NCI-H526 treated with DMSO at 0.1 percent for 48 hours (cell line): ENCODE measurements at regions not wholly inside any gene's neighbourhood (a gene's known extent, or its start where the extent isn't known, plus 50 kb on each side); places are given as distances from the start of the nearest gene placed in this dataset.

Experiments
- DNase-seq: peaks from one replicate; lab custom pipeline; 2025; lab: John Stamatoyannopoulos, UW

- no peak for DNase-seq
Measured at GRCh38 chr1:67615886-67616285, 69.1 kb upstream of the GADD45A start.

GRCh38 chr1:67616394-67616985, 68.5 kb upstream of the GADD45A start:
- DNase-seq: no peak

GRCh38 chr1:67618285-67619018, 66.5 kb upstream of the GADD45A start:
- no peak for DNase-seq

DNA sequence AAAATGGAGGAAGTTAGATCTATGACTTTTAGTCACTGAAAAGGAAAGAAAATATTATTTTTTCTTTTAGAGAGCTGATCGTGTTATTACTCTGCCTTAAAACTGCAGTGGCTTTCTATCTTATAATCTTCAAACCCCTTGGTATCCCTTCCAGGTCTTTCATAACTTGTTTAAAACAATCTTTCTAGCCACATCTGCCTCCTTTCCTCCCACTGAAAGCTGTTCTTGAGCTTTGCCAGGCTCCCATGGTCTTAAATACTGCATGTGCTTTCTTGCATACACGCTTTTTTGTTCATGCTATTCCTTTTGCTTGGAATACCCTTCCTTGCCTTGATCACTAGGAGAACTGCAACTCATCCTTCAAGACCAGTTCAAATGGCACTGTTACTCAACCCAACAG, 65.9 kb upstream of the GADD45A start:
- DNase-seq: no peak

GRCh38 chr1:67623906-67624305, 61.1 kb upstream of the GADD45A start:
- DNase-seq: no peak

DNA sequence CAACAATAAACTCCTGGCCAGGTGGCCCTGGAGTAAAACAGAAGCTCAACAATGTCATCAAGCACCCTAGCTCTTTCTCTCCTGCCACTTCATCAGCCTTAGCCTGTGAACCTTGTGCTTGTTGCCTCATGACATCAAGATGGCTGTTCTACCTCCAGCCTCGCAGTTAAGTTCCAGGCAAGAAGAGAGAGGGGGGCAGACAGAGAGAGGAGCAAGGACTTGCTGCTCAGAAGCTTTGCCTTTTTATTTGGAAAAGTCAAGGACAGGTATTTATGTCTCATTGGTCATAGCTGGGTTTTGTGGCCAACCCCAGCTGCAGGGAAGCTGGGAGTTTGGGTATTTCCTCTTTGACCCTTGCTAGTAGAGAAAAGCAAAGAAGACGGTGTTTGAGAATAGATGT, 60.3 kb upstream of the GADD45A start:
- DNase-seq: no peak

DNA sequence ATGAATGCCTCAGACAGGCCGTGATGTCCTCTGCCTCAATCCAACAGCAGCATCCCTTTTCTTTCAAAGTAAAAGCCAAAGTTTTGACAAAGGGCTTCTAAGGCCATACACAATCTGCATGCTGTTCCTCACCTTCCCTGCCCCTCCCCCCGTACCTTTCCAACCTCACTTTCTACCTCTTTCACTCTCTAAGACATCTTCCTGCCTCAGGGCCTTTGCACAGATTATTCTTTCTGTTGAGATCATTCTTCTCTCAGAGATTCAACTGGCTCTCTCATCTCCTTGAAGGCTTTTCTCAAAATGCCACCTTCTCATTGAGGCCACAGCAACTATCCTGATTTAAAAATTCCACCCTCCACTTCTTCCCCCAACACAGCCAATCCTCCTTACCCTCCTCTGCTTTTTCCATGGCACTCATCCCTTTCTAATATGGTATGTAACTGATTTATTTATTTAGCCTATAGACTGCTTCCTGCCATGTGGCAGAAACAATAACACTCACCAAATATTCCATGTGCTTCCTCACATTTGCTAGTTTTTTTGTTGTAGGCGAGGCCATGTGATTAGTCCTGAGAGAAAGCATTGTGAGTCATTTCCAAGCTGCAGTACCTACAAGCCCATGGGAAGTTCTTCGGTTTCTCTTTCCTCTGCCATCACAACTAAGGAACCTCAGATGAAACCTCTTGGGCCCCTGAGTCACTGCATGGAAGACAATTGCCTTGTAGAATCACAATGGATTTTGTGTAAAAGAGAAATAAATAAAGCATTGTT, 58.7 kb upstream of the GADD45A start:
- DNase-seq: no peak

DNA sequence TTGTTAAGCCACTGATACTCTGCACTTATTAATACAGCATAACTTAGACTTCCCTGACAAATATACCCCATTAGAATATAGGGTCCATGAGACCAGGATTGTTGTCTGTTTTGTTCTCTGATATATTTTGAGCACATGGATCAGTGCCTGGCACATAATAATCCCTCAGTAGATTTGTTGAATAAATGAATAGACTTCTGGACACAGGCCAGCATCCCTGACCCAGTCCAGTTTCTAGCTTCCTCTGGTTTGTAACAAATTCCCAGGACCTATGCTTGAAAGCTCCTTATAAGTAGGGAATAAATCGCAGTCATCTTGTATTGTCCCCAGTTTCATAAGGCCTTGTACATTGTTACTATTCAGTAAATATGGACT, 58.2 kb upstream of the GADD45A start:
- DNase-seq: no peak

DNA sequence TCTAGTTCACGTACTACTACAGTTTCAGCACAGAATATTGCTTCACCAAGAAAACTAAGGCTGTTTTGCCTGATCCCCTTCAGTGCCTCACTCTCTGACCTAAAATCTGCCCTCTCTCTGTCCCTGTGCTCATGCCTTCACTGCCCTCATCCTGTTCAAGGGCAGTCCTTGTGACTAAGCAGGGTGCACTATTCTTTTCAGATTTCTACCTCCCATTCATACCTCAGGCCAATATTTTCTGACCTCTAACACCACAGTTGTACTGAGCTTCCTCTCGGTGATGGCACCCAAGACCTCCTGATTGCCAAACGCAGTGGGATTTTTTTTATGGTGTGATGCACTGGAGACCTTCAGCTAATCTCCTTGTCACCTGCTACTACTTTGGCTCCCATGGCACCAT, 57.7 kb upstream of the GADD45A start:
- no peak for DNase-seq

GRCh38 chr1:67627906-67628305, 57.1 kb upstream of the GADD45A start:
- no peak for DNase-seq

DNA sequence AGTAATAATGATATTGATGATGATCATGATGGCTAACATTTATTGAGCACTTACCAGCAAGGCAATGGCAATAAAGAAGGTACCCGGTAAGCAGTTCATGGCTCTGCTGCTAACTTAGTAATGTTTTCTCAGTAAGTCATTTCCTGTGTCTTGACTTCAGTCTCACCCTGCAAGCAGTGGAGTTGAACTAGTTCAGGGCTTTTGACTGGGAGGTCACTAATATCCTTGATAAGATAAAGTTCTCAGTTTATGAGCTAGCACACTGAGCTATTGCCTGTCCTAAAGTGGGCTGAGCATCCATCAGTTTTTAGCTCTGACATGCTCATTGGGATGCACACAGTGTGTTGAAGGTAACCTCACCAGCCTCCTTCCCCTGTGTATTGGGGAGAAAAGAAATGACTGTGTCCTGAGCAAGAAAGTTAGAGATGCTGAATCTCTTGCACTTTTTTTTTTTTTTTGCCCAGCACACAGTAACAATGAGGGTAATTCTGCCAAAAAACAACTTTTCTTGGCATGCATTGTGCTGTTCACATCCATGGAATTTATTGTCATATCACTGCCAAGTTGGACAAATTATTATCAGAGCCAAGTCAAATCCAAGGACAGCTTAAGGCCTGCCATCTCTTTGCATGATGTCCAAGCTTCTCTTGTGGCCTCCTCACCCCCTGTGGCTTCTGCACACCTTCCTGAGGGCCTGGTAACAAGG, 55.5 kb upstream of the GADD45A start:
- DNase-seq: no peak

DNA sequence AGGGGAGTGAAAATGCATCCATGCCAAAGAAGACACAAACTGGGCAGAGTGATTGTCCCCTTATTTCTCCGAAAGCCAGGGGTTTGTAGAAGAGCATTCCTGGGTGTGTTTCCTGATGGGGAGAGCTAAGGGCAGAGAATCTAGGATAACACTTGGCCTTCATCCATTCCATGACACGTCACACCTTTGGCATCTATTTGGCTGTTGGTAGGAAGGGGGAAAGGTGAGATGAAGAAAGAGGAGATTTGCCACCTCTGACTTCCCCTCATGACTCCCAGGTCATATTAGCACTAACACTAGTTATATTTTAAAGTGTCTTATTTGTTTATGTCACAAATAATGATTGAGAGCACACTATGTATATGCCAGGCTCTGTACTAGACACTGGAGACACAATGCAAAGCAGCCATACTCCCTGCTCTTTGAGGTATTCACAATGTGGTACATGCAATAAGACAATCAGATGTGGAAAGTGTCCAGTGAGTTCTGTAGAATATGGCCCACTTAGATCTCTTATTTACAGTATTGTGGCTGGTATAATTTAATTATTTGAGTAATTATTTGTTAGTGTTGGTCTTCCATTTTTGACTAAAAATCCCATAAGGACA, 54.5 kb upstream of the GADD45A start:
- DNase-seq: no peak

- DNase-seq: no peak
Measured at GRCh38 chr1:67632356-67632755, 52.6 kb upstream of the GADD45A start.

- peak; percentile 36 for DNase-seq
Measured at GRCh38 chr1:67632811-67633655, 52.0 kb upstream of the GADD45A start.

DNA sequence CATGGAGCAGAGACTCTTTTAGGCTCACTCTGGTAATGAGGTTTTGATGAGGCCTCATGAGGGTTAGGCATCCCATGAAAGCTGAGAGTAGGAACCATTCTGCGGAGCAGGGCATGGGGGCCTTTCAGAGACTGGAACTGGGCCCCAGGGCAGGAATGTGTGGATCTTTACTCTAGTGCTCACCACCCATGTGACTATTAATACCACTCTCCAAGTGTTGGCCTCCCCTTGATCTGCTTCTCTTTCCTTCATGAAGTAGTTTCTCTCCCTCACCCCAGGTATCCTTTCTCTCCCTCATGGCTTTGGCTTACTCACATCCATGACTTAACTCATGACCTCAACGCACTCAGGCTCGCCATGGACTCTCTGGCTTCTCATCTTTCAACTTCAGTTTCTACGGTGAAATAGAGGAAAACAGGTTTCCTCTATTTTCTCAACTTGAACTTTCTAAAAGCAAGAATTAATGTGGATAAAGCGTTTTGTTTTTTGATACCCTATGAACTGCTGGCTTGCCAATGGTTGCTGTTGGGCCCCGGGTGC, 50.5 kb upstream of the GADD45A start:
- DNase-seq: no peak

DNA sequence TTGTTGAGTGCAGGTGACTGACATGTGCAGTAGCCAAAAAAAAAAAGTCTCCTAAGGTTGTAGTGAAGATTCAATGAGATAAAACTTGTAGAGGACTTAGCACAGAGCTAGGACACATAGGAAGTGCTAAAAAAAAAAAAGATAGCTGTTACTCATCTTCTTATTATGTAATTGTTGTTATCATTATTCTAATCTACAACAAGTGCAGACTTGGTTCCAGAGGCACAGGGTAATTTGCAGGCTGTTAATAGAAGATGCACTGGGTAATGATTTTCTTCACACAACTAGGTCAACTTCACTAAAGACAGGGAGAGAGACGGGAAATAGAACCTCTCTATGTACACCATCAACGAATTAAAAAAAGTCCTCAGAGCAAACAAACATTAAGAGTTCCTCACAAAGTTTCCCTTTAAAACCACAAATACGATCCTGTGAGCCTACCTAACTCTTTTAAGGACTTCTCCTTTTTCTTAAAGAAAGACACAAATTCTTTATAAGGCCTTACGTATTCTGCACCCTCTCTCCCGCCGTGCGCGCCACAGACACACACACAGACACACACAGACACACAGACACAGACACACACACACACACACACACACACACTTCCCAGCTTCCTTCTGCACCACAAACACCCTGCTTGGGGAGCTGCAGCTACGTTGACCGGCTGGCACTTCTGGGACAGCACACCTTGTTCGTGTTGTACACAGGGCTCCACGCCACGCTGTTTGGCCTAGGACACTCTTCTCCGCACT, 49.8 kb upstream of the GADD45A start:
- no peak for DNase-seq
